ENCODE measurements at regions not wholly inside any gene's neighbourhood (a gene's known extent, or its start where the extent isn't known, plus 50 kb on each side); places are given as distances from the start of the nearest gene placed in this dataset.

- TF ChIP-seq POLR2A (IDR thresholded peaks at IDR 0.05; ENCODE audit: low read length) (no peak), GATA1 (IDR thresholded peaks at IDR 0.05; ENCODE audit: low read depth, low read length) (no peak)
These were observed 146.7 kb upstream of the MGMT start for GRCh38 chr10:129320340-129320739.

Data from erythroblast (primary cell).